ENCODE measurements at regions not wholly inside any gene's neighbourhood (a gene's known extent, or its start where the extent isn't known, plus 50 kb on each side); places are given as distances from the start of the nearest gene placed in this dataset.

DNA sequence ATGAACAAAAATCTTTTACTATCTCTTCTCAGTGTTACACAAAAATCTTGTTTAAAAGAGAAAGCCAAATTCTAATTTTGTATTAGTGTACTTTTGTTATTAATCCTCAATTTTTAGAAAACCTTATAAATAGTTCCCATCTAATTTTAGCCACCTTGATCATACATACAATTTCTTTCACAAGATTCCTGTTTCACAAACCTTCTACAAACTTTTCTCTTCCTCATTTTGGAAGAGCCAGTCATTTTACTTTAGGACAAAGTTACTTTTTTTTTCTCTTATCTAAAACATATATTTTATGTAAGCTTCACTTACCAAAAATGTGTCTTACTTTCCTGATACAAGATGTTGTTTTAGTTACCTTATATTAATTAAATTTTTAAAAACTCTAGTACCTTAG is 161.3 kb downstream of the YIPF5 start:
- H3K9me3 ChIP-seq (ENCODE audit: control insufficient read depth in 2 of 2, insufficient read depth in 1 of 2, low read depth in 1 of 2, low read length in 1 of 2) = peaks cover 0 to 16% of the 10 kb centered on the region in 2 donors
- H3K27ac ChIP-seq (ENCODE audit: low read depth in 1 of 3, low read length in 2 of 3) = no peak overlapping the region
- no peak for FAIRE-seq
- no peaks in the 10 kb centered on the region for H3K4me1 ChIP-seq (ENCODE audit: control insufficient read depth in 3 of 3, insufficient read depth in 2 of 3, low read depth in 1 of 3, low read length in 2 of 3)
- DNase-seq = no peak
- no peaks in the 10 kb centered on the region for H3K27me3 ChIP-seq (ENCODE audit: control insufficient read depth in 3 of 3, insufficient read depth in 3 of 3, low read length in 3 of 3)
- no peak overlapping the region for H3K4me3 ChIP-seq (ENCODE audit: low read depth in 1 of 3, low read length in 3 of 3)
- H3K36me3 ChIP-seq (ENCODE audit: control insufficient read depth in 3 of 3, insufficient read depth in 2 of 3, low read depth in 1 of 3, low read length in 3 of 3) = no peaks in the 10 kb centered on the region

DNA sequence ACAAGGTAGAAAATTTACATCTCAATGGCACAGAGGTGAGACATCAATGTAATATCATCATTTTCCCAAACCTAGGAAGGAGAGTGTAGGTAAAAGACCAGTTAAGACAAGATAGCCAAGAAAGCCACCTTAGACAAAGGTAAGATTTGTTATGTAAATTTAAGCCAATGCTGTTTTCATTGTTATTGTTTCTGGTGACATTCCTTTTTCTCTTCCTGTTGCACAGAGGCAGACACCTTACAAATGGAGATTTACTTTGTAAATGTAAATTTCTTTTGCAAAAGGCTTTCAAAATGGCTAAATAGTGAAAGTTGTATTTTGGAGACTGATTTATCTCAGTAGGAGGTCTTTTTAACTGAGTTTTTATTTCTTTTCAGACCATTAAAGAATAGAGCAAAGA is 159.1 kb downstream of the YIPF5 start:
- DNase-seq (no peak), FAIRE-seq (no peak)
- Histone ChIP-seq H3K27ac (ENCODE audit: low read depth in 1 of 3, low read length in 2 of 3) (no peak overlapping the region), H3K4me1 (ENCODE audit: control insufficient read depth in 3 of 3, insufficient read depth in 2 of 3, low read depth in 1 of 3, low read length in 2 of 3) (no peaks in the 10 kb centered on the region), H3K27me3 (ENCODE audit: control insufficient read depth in 3 of 3, insufficient read depth in 3 of 3, low read length in 3 of 3) (no peaks in the 10 kb centered on the region), H3K36me3 (ENCODE audit: control insufficient read depth in 3 of 3, insufficient read depth in 2 of 3, low read depth in 1 of 3, low read length in 3 of 3) (no peaks in the 10 kb centered on the region), H3K4me3 (ENCODE audit: low read depth in 1 of 3, low read length in 3 of 3) (no peak overlapping the region), H3K9me3 (ENCODE audit: control insufficient read depth in 2 of 2, insufficient read depth in 1 of 2, low read depth in 1 of 2, low read length in 1 of 2) (peaks cover 0 to 16% of the 10 kb centered on the region in 2 donors)

DNA sequence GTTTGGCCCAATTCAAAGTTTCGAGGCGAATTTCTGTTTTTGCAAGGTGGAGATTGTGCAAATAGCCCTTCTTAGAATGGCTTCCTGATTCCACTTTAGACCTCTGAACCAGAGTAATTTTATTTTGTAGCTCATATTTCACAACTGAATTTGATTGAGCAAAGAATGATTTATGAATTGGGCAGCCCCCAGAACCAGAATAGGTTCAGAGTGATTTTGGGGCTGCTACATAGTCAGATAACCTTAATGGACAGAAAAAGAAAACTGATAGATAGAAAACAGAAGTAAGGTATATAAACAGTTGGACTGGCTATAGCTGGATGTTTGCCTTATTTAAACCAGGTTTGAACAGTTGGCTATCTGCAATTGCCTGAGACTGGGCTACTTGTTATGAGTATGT is 156.6 kb downstream of the YIPF5 start:
- no peaks in the 10 kb centered on the region for H3K27me3 ChIP-seq (ENCODE audit: control insufficient read depth in 3 of 3, insufficient read depth in 3 of 3, low read length in 3 of 3)
- DNase-seq (no peak), FAIRE-seq (no peak)
- no peaks in the 10 kb centered on the region for H3K4me1 ChIP-seq (ENCODE audit: control insufficient read depth in 3 of 3, insufficient read depth in 2 of 3, low read depth in 1 of 3, low read length in 2 of 3)
- peaks cover 0 to 16% of the 10 kb centered on the region in 2 donors for H3K9me3 ChIP-seq (ENCODE audit: control insufficient read depth in 2 of 2, insufficient read depth in 1 of 2, low read depth in 1 of 2, low read length in 1 of 2)
- no peak overlapping the region for H3K27ac ChIP-seq (ENCODE audit: low read depth in 1 of 3, low read length in 2 of 3)
- WGBS, 3 donors = 72 to 94% (median 91%) methylated on average over 2 of the region's 2 CpGs
- H3K4me3 ChIP-seq (ENCODE audit: low read depth in 1 of 3, low read length in 3 of 3) = no peak overlapping the region
- H3K36me3 ChIP-seq (ENCODE audit: control insufficient read depth in 3 of 3, insufficient read depth in 2 of 3, low read depth in 1 of 3, low read length in 3 of 3) = no peaks in the 10 kb centered on the region

DNA sequence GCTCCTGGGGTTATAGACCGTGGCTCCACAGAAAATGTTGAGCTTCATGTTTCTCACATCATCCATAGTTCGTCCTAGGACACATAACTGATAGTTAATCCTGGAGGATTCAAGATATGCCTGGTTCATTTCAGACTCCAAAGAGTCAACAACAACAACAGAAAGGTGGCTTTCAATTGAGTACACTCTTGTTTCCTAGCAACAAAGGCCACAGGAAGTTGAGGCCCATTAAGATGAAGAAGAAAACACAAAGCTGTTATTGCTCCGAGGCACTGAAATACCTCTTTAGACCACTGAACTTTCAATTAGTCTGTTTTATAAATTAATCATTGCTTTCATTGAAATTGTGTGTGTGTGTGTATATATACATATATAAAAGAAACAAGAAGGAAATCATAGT is 154.5 kb downstream of the YIPF5 start:
- no peak for DNase-seq
- Histone ChIP-seq H3K27ac (ENCODE audit: low read depth in 1 of 3, low read length in 2 of 3) (no peak overlapping the region), H3K4me1 (ENCODE audit: control insufficient read depth in 3 of 3, insufficient read depth in 2 of 3, low read depth in 1 of 3, low read length in 2 of 3) (no peaks in the 10 kb centered on the region), H3K9me3 (ENCODE audit: control insufficient read depth in 2 of 2, insufficient read depth in 1 of 2, low read depth in 1 of 2, low read length in 1 of 2) (peaks cover 0 to 10% of the 10 kb centered on the region in 2 donors), H3K36me3 (ENCODE audit: control insufficient read depth in 3 of 3, insufficient read depth in 2 of 3, low read depth in 1 of 3, low read length in 3 of 3) (no peaks in the 10 kb centered on the region), H3K27me3 (ENCODE audit: control insufficient read depth in 3 of 3, insufficient read depth in 3 of 3, low read length in 3 of 3) (no peaks in the 10 kb centered on the region), H3K4me3 (ENCODE audit: low read depth in 1 of 3, low read length in 3 of 3) (no peak overlapping the region)
- no peak for FAIRE-seq
- WGBS, 3 donors = 48 to 67% (median 65%) methylated on average over 3 of the region's 3 CpGs

DNA sequence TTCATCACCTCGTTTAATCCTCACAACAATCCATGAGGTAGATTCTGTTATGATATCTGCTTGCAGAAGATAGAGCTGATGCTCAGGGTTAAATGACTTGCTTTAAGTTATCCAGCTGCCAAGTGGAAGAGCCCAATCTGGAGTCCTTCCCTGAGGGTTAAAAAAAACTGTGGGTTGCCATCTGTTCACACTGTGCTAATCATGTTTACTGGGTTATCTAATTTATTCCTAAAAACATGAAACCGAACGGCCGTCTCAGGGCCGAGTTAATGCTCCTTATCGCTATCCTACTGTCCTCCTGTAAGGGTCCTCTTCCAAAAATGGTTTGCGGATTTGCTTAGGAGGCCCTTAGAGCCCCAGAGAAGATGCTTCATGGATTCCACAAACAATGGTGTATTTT is 153.3 kb downstream of the YIPF5 start:
- no peak overlapping the region for H3K27ac ChIP-seq (ENCODE audit: low read depth in 1 of 3, low read length in 2 of 3)
- H3K9me3 ChIP-seq (ENCODE audit: control insufficient read depth in 2 of 2, insufficient read depth in 1 of 2, low read depth in 1 of 2, low read length in 1 of 2) = peaks cover 0 to 17% of the 10 kb centered on the region in 2 donors
- H3K4me3 ChIP-seq (ENCODE audit: low read depth in 1 of 3, low read length in 3 of 3) = no peak overlapping the region
- H3K36me3 ChIP-seq (ENCODE audit: control insufficient read depth in 3 of 3, insufficient read depth in 2 of 3, low read depth in 1 of 3, low read length in 3 of 3) = no peaks in the 10 kb centered on the region
- no peaks in the 10 kb centered on the region for H3K27me3 ChIP-seq (ENCODE audit: control insufficient read depth in 3 of 3, insufficient read depth in 3 of 3, low read length in 3 of 3)
- DNase-seq (no peak), FAIRE-seq (no peak)
- H3K4me1 ChIP-seq (ENCODE audit: control insufficient read depth in 3 of 3, insufficient read depth in 2 of 3, low read depth in 1 of 3, low read length in 2 of 3) = no peaks in the 10 kb centered on the region
- 82 to 86% (median 83%) methylated on average over 7 of the region's 7 CpGs for WGBS, 3 donors

DNA sequence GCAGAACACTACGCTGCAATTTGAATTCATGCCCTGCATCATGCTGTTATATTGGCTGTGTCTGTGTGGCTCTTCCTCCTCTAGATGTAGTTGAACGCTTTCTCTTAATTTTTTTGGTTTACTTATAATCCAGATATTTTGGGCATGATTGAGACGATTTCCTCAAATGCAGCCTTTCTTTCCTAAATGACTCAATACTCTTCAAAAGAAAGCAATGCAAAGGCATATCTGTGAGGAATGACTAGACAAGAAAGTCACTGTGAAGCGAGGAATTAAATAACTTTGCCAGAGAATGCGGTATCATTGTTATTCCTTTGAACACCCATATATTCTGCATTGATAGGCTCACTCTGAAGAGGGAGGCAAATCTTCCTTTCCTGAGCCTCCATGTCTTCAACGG is 152.8 kb downstream of the YIPF5 start:
- Histone ChIP-seq H3K4me1 (ENCODE audit: control insufficient read depth in 3 of 3, insufficient read depth in 2 of 3, low read depth in 1 of 3, low read length in 2 of 3) (no peaks in the 10 kb centered on the region), H3K9me3 (ENCODE audit: control insufficient read depth in 2 of 2, insufficient read depth in 1 of 2, low read depth in 1 of 2, low read length in 1 of 2) (peaks cover 0 to 16% of the 10 kb centered on the region in 2 donors), H3K4me3 (ENCODE audit: low read depth in 1 of 3, low read length in 3 of 3) (no peak overlapping the region), H3K27ac (ENCODE audit: low read depth in 1 of 3, low read length in 2 of 3) (no peak overlapping the region), H3K36me3 (ENCODE audit: control insufficient read depth in 3 of 3, insufficient read depth in 2 of 3, low read depth in 1 of 3, low read length in 3 of 3) (no peaks in the 10 kb centered on the region), H3K27me3 (ENCODE audit: control insufficient read depth in 3 of 3, insufficient read depth in 3 of 3, low read length in 3 of 3) (no peaks in the 10 kb centered on the region)
- no peak for FAIRE-seq
- 82 to 91% (median 86%) methylated on average over 6 of the region's 6 CpGs for WGBS, 3 donors
- no peak for DNase-seq

DNA sequence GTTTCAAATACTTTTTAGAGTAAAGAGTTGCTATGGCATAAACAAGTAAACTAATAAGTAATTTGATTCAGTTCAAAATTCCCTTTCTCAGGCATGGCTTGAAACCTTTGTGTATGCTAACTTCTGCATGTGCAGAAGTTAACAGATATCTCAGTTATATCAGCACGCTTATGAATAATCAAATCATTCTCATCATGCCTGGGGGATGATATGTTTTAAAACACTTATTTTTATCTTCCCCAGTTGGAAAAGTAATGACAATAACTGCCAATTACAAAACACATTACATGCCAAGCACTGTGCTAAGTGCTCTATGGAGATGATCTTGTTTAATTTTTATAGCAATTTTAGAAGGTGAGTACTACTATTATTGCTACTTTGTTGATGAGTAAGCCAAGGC is 146.4 kb downstream of the YIPF5 start:
- peaks cover 0 to 7% of the 10 kb centered on the region in 2 donors for H3K9me3 ChIP-seq (ENCODE audit: control insufficient read depth in 2 of 2, insufficient read depth in 1 of 2, low read depth in 1 of 2, low read length in 1 of 2)
- peaks cover 0 to 2% (median 0%) of the 10 kb centered on the region in 3 donors for H3K27me3 ChIP-seq (ENCODE audit: control insufficient read depth in 3 of 3, insufficient read depth in 3 of 3, low read length in 3 of 3)
- no peak overlapping the region for H3K27ac ChIP-seq (ENCODE audit: low read depth in 1 of 3, low read length in 2 of 3)
- H3K4me3 ChIP-seq (ENCODE audit: low read depth in 1 of 3, low read length in 3 of 3) = no peak overlapping the region
- 85 to 92% (median 91%) methylated on average over 1 of the region's 1 CpG for WGBS, 3 donors
- FAIRE-seq (no peak), DNase-seq (no peak)
- no peaks in the 10 kb centered on the region for H3K36me3 ChIP-seq (ENCODE audit: control insufficient read depth in 3 of 3, insufficient read depth in 2 of 3, low read depth in 1 of 3, low read length in 3 of 3)
- H3K4me1 ChIP-seq (ENCODE audit: control insufficient read depth in 3 of 3, insufficient read depth in 2 of 3, low read depth in 1 of 3, low read length in 2 of 3) = no peaks in the 10 kb centered on the region

DNA sequence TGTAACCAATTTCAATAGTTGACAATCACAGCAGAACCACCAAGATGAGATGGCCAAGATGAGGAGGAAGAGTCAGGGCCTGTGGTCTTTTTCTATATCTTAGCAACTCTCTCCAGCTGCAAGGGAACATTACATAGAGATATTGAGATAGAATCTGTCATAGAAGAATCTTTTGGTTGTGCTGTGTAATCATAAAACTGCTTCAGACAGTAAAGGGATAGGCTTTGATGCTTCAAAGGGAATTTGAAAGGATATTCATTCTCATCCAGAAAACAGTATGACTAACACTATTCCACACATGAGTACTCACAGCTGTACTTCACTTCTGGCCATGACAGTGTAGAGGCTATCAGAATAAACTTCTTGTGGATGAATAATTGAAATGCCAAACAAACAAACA is 145.9 kb downstream of the YIPF5 start:
- FAIRE-seq (no peak), DNase-seq (no peak)
- H3K9me3 ChIP-seq (ENCODE audit: control insufficient read depth in 2 of 2, insufficient read depth in 1 of 2, low read depth in 1 of 2, low read length in 1 of 2) = peaks cover 0 to 7% of the 10 kb centered on the region in 2 donors
- H3K36me3 ChIP-seq (ENCODE audit: control insufficient read depth in 3 of 3, insufficient read depth in 2 of 3, low read depth in 1 of 3, low read length in 3 of 3) = no peaks in the 10 kb centered on the region
- no peak overlapping the region for H3K4me3 ChIP-seq (ENCODE audit: low read depth in 1 of 3, low read length in 3 of 3)
- no peak overlapping the region for H3K27ac ChIP-seq (ENCODE audit: low read depth in 1 of 3, low read length in 2 of 3)
- no peaks in the 10 kb centered on the region for H3K4me1 ChIP-seq (ENCODE audit: control insufficient read depth in 3 of 3, insufficient read depth in 2 of 3, low read depth in 1 of 3, low read length in 2 of 3)
- H3K27me3 ChIP-seq (ENCODE audit: control insufficient read depth in 3 of 3, insufficient read depth in 3 of 3, low read length in 3 of 3) = peaks cover 0 to 2% (median 0%) of the 10 kb centered on the region in 3 donors

DNA sequence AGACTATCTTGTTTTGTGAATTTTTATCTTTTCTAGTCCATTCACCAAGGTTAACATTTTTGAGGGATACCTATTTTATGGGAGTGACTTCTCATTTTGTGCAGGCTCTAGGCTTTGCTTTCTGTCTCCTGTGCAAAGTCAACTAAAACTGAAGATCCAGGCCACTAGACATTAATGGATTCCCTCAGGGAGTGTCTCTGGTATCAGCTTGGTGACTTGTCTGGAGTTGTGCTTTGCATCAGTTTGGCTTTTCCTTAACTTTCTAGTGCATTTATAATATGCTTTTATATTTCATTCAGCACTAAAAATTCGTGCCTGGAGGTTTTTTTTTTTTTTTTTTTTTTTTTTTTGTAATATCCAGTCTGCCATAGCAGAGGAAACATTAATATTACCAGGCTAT is 144.2 kb downstream of the YIPF5 start:
- no peaks in the 10 kb centered on the region for H3K36me3 ChIP-seq (ENCODE audit: control insufficient read depth in 3 of 3, insufficient read depth in 2 of 3, low read depth in 1 of 3, low read length in 3 of 3)

More for the DNA sequence above, 144.2 kb downstream of the YIPF5 start:
- no peak for FAIRE-seq
- Histone ChIP-seq H3K27ac (ENCODE audit: low read depth in 1 of 3, low read length in 2 of 3) (no peak overlapping the region), H3K4me3 (ENCODE audit: low read depth in 1 of 3, low read length in 3 of 3) (no peak overlapping the region), H3K9me3 (ENCODE audit: control insufficient read depth in 2 of 2, insufficient read depth in 1 of 2, low read depth in 1 of 2, low read length in 1 of 2) (peaks cover 0 to 6% of the 10 kb centered on the region in 2 donors), H3K27me3 (ENCODE audit: control insufficient read depth in 3 of 3, insufficient read depth in 3 of 3, low read length in 3 of 3) (peaks cover 0 to 2% (median 0%) of the 10 kb centered on the region in 3 donors), H3K4me1 (ENCODE audit: control insufficient read depth in 3 of 3, insufficient read depth in 2 of 3, low read depth in 1 of 3, low read length in 2 of 3) (no peaks in the 10 kb centered on the region)
- 6 to 42% (median 12%) methylated on average over 1 of the region's 1 CpG for WGBS, 3 donors
- no peak for DNase-seq
